ENCODE measurements at regions not wholly inside any gene's neighbourhood (a gene's known extent, or its start where the extent isn't known, plus 50 kb on each side); places are given as distances from the start of the nearest gene placed in this dataset.
"Not testable (repeated sequence)": the region's sequence is repeated elsewhere in the genome, so short reads cannot be mapped to it uniquely, and the experiment has no call there.

GRCh38 chr1:149229813-149230212 lies 126.5 kb upstream of the NBPF9 start:
- DNase-seq; H4K12ac ChIP-seq (ENCODE audit: low read depth, low read length); H4K91ac ChIP-seq (ENCODE audit: low read depth, low read length); H2BK120ac ChIP-seq (ENCODE audit: insufficient read depth, low read length, poor library complexity); H2BK12ac ChIP-seq (ENCODE audit: low read length); H3K79me1 ChIP-seq (ENCODE audit: low read length); H3K4me2 ChIP-seq (ENCODE audit: low read length); H3K4ac ChIP-seq (ENCODE audit: low read depth, low read length); H2AFZ ChIP-seq (ENCODE audit: insufficient read depth, low read length, poor library complexity); H3K18ac ChIP-seq (ENCODE audit: low read length); H2AK5ac ChIP-seq (ENCODE audit: low read length); H3K36me3 ChIP-seq (ENCODE audit: control insufficient read depth in 1 of 2, insufficient read depth in 2 of 2, low read length in 2 of 2); H3K79me2 ChIP-seq (ENCODE audit: control insufficient read depth, insufficient read depth, low read length, poor library complexity); H3K23ac ChIP-seq (ENCODE audit: low read length); H3K9ac ChIP-seq (ENCODE audit: low read length); H3K27me3 ChIP-seq (ENCODE audit: insufficient read depth, low read length); H3K4me1 ChIP-seq (ENCODE audit: control insufficient read depth in 1 of 2, insufficient read depth in 2 of 2, low read length in 2 of 2); H4K8ac ChIP-seq (ENCODE audit: low read depth, low read length); H2BK5ac ChIP-seq (ENCODE audit: low read depth, low read length, poor library complexity); H3K27ac ChIP-seq (ENCODE audit: low read depth, low read length); H3K9me3 ChIP-seq (ENCODE audit: insufficient read depth, low read depth, low read length); H3K14ac ChIP-seq (ENCODE audit: low read length); H3K4me3 ChIP-seq (ENCODE audit: low read depth, low read length): not testable (repeated sequence)
- no CpG with 5 or more reads among the region's 5 CpGs for WGBS (ENCODE audit: extremely low coverage, insufficient coverage, insufficient read length)

GRCh38 chr1:149234926-149235914 lies 131.9 kb upstream of the NBPF9 start:
- not testable (repeated sequence) for H3K4me3 ChIP-seq (ENCODE audit: low read depth, low read length); H2BK12ac ChIP-seq (ENCODE audit: low read length); DNase-seq

DNA sequence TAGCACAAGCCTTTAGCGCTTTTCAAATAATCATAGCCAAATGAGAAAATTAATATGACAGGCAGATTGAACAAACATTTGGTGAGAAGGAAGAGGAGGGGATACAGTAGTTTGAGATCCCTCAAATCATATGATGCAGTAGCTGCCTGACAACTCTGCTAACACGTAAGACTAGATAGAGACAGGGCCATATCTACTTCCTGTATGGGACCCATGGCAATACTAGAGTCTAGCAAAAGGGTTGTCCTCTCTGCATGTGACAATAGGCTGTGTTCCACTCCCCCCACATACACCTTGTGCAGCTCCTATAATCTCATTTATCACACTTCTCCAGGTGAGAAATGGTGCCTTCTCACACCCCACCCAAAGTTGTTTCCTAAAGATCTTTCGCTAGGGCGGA lies 134.2 kb upstream of the NBPF9 start:
- H3K4me1 ChIP-seq (ENCODE audit: control insufficient read depth in 1 of 2, insufficient read depth in 2 of 2, low read length in 2 of 2); H2BK120ac ChIP-seq (ENCODE audit: insufficient read depth, low read length, poor library complexity); H2AK5ac ChIP-seq (ENCODE audit: low read length); H2AFZ ChIP-seq (ENCODE audit: insufficient read depth, low read length, poor library complexity); H3K9me3 ChIP-seq (ENCODE audit: insufficient read depth, low read depth, low read length); H3K18ac ChIP-seq (ENCODE audit: low read length); H3K79me1 ChIP-seq (ENCODE audit: low read length); H4K8ac ChIP-seq (ENCODE audit: low read depth, low read length); H3K4me2 ChIP-seq (ENCODE audit: low read length); H4K91ac ChIP-seq (ENCODE audit: low read depth, low read length); H3K4ac ChIP-seq (ENCODE audit: low read depth, low read length); H3K79me2 ChIP-seq (ENCODE audit: control insufficient read depth, insufficient read depth, low read length, poor library complexity); H3K4me3 ChIP-seq (ENCODE audit: low read depth, low read length); H3K14ac ChIP-seq (ENCODE audit: low read length); H3K27ac ChIP-seq (ENCODE audit: low read depth, low read length); H3K27me3 ChIP-seq (ENCODE audit: insufficient read depth, low read length); DNase-seq; H3K23ac ChIP-seq (ENCODE audit: low read length); H3K36me3 ChIP-seq (ENCODE audit: control insufficient read depth in 1 of 2, insufficient read depth in 2 of 2, low read length in 2 of 2); H2BK12ac ChIP-seq (ENCODE audit: low read length); H2BK5ac ChIP-seq (ENCODE audit: low read depth, low read length, poor library complexity); H3K9ac ChIP-seq (ENCODE audit: low read length); H4K12ac ChIP-seq (ENCODE audit: low read depth, low read length): not testable (repeated sequence)
- WGBS (ENCODE audit: extremely low coverage, insufficient coverage, insufficient read length): no CpG with 5 or more reads among the region's 4 CpGs

More at GRCh38 chr1:149234926-149235914, 131.9 kb upstream of the NBPF9 start:
- not testable (repeated sequence) for H4K91ac ChIP-seq (ENCODE audit: low read depth, low read length); H3K36me3 ChIP-seq (ENCODE audit: control insufficient read depth in 1 of 2, insufficient read depth in 2 of 2, low read length in 2 of 2); H4K12ac ChIP-seq (ENCODE audit: low read depth, low read length); H2AK5ac ChIP-seq (ENCODE audit: low read length); H3K18ac ChIP-seq (ENCODE audit: low read length); H3K4me2 ChIP-seq (ENCODE audit: low read length); H3K9ac ChIP-seq (ENCODE audit: low read length); H3K4me1 ChIP-seq (ENCODE audit: control insufficient read depth in 1 of 2, insufficient read depth in 2 of 2, low read length in 2 of 2); H3K23ac ChIP-seq (ENCODE audit: low read length); H2BK5ac ChIP-seq (ENCODE audit: low read depth, low read length, poor library complexity); H3K4ac ChIP-seq (ENCODE audit: low read depth, low read length); H3K27me3 ChIP-seq (ENCODE audit: insufficient read depth, low read length); H3K79me1 ChIP-seq (ENCODE audit: low read length); H3K9me3 ChIP-seq (ENCODE audit: insufficient read depth, low read depth, low read length); H3K14ac ChIP-seq (ENCODE audit: low read length); H2AFZ ChIP-seq (ENCODE audit: insufficient read depth, low read length, poor library complexity); H2BK120ac ChIP-seq (ENCODE audit: insufficient read depth, low read length, poor library complexity); H3K79me2 ChIP-seq (ENCODE audit: control insufficient read depth, insufficient read depth, low read length, poor library complexity); H3K27ac ChIP-seq (ENCODE audit: low read depth, low read length); H4K8ac ChIP-seq (ENCODE audit: low read depth, low read length)
- no CpG with 5 or more reads among the region's 5 CpGs for WGBS (ENCODE audit: extremely low coverage, insufficient coverage, insufficient read length)

DNA sequence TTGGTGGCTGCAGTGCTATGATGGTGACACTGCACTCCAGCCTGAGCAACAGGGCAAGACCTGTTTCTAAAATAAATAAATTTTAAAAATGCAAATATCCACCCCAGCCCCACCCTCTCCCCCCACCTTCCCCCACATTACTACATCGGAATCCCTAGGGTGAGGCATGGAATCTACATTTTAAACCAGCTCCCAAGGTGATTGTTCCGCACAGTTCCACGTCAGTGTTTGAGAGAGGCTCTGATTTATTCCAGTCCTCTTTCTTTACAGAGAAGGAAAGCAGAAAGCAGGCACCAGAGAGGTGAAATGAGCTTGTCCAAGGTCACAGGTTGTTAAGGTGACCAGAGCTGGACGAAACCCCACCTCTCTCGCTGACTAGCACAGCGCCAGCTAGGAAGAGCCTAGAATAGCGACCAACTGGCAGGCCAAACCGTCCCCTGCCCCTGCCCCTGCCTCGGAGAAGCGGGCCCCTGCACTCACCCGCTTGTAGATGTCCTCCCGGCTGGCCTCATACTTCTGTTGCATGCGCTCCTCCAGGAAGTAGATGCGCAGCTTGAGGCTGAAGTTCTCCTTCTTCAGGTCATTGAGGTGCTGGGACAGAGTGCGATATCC lies 136.7 kb upstream of the NBPF9 start:
- H4K12ac ChIP-seq (ENCODE audit: low read depth, low read length); H3K4me1 ChIP-seq (ENCODE audit: control insufficient read depth in 1 of 2, insufficient read depth in 2 of 2, low read length in 2 of 2); H3K4ac ChIP-seq (ENCODE audit: low read depth, low read length); DNase-seq; H3K9me3 ChIP-seq (ENCODE audit: insufficient read depth, low read depth, low read length); H2BK120ac ChIP-seq (ENCODE audit: insufficient read depth, low read length, poor library complexity); H4K91ac ChIP-seq (ENCODE audit: low read depth, low read length); H2BK12ac ChIP-seq (ENCODE audit: low read length); H2BK5ac ChIP-seq (ENCODE audit: low read depth, low read length, poor library complexity); H3K4me3 ChIP-seq (ENCODE audit: low read depth, low read length); H3K4me2 ChIP-seq (ENCODE audit: low read length); H3K18ac ChIP-seq (ENCODE audit: low read length); H4K8ac ChIP-seq (ENCODE audit: low read depth, low read length); H3K79me2 ChIP-seq (ENCODE audit: control insufficient read depth, insufficient read depth, low read length, poor library complexity); H3K79me1 ChIP-seq (ENCODE audit: low read length); H3K27me3 ChIP-seq (ENCODE audit: insufficient read depth, low read length); H3K9ac ChIP-seq (ENCODE audit: low read length); H3K36me3 ChIP-seq (ENCODE audit: control insufficient read depth in 1 of 2, insufficient read depth in 2 of 2, low read length in 2 of 2); H3K23ac ChIP-seq (ENCODE audit: low read length); H2AFZ ChIP-seq (ENCODE audit: insufficient read depth, low read length, poor library complexity); H2AK5ac ChIP-seq (ENCODE audit: low read length); H3K14ac ChIP-seq (ENCODE audit: low read length); H3K27ac ChIP-seq (ENCODE audit: low read depth, low read length): not testable (repeated sequence)
- no CpG with 5 or more reads among the region's 15 CpGs for WGBS (ENCODE audit: extremely low coverage, insufficient coverage, insufficient read length)

Measured in trophoblast cell (in vitro differentiated cells and primary cell).